Lower lobe of right lung (tissue), 2 donors: ENCODE measurements at regions not wholly inside any gene's neighbourhood (a gene's known extent, or its start where the extent isn't known, plus 50 kb on each side); places are given as distances from the start of the nearest gene placed in this dataset.

Experiments used
- ATAC-seq, 2 donors: fragments of 200-7000 bp; cut with Tn5 transposase; one replicate each; pipeline ENCODE4 v1.9.1; 2020 to 2022; ENCODE audit warnings: mild to moderate bottlenecking in 2 of 2, moderate library complexity in 2 of 2
- DNase-seq: peaks from one replicate; pipeline ENCODE4 v3.0.0-alpha.2; 2020
- H3K27ac ChIP-seq: fragments of 200-600 bp; one replicate; pipeline ENCODE4 v1.8.0; 2022
- H3K27me3 ChIP-seq: fragments of 200-600 bp; one replicate; pipeline ENCODE4 v1.8.0; 2022; ENCODE audit warnings: low read depth
- H3K36me3 ChIP-seq: fragments of 200-600 bp; one replicate; pipeline ENCODE4 v1.8.0; 2022; ENCODE audit warnings: mild to moderate bottlenecking
- H3K4me1 ChIP-seq: fragments of 200-600 bp; one replicate; pipeline ENCODE4 v1.8.0; 2022
- H3K4me3 ChIP-seq: fragments of 200-600 bp; one replicate; pipeline ENCODE4 v1.8.0; 2022; ENCODE audit warnings: mild to moderate bottlenecking
- H3K9me3 ChIP-seq: fragments of 200-600 bp; one replicate; pipeline ENCODE4 v1.8.0; 2022
- CTCF ChIP-seq: fragments of 200-600 bp; IDR thresholded peaks from one replicate; pipeline ENCODE4 v1.8.0; 2022; ENCODE audit warnings: antibody characterized with exemption, mild to moderate bottlenecking
- intact Hi-C: fragments of 100-400 bp; cut with DNase I; formaldehyde crosslinking; loops from one replicate; pipeline ENCODE4 v1.11.0; 2022
- donor health status: DM: no; HTN: yes; CAD: no; lungs with severe emphysema.

- ATAC-seq (no peak), DNase-seq (no peak)
- intact Hi-C loops, result no loop called here
- Histone ChIP-seq H3K9me3 (no peaks in the 10 kb centered on the region), H3K4me3 (no peak overlapping the region), H3K27ac (no peak overlapping the region), H3K36me3 (no peaks in the 10 kb centered on the region), H3K27me3 (no peaks in the 10 kb centered on the region), H3K4me1 (no peaks in the 10 kb centered on the region)
- TF ChIP-seq CTCF, result no peak
Observed at GRCh38 chr18:69267895-69268294, 132.8 kb upstream of the DOK6 start.

DNA sequence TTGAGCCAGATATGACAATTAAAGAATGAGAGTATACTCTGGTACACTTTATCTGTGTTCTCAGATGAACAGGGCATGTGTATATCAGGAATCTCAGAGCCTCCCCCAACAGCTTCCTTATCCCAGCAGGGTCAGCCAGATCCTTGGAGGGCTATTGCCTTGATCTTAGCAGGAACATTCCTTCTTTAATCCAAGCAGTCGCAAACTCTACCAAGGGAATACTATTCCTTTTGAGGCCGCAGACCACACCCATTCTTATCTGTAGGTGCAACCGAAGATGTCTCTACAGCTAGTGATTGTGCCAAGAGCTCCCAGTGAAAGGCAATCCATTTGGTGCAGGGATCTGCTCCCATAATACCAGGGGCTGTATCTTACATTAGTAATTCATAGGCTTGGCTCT, 118.3 kb upstream of the DOK6 start:
- H3K4me3 ChIP-seq, result no peak overlapping the region
- no peaks in the 10 kb centered on the region for H3K36me3 ChIP-seq
- no peak overlapping the region for H3K27ac ChIP-seq
- no peak for DNase-seq
- no peaks in the 10 kb centered on the region for H3K9me3 ChIP-seq
- H3K4me1 ChIP-seq, result no peaks in the 10 kb centered on the region
- ATAC-seq, result no peak
- H3K27me3 ChIP-seq, result no peaks in the 10 kb centered on the region
- intact Hi-C loops, result no loop called here
- TF ChIP-seq CTCF, result no peak

DNA sequence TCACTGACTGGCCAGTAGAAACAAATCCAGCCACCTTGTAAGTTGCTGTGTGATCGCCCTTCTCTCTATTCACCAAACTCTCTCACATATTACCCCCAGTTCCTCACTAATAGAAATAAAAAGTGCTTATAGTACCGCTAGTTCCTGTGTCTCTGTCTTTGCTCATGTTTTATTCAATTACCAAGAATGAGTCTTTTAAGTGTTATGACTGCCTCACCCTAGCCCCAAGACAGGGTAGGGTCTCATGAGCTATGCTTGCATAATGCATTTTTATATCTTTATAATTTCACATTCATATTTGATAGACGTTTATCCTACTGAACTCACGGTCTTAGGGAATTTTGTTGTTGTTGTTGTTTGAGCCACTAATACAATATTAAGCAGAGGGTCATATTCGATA, 109.6 kb upstream of the DOK6 start:
- Histone ChIP-seq H3K4me1 (no peaks in the 10 kb centered on the region), H3K27ac (no peak overlapping the region), H3K4me3 (no peak overlapping the region), H3K27me3 (no peaks in the 10 kb centered on the region), H3K9me3 (no peaks in the 10 kb centered on the region), H3K36me3 (no peaks in the 10 kb centered on the region)
- TF ChIP-seq CTCF, result no peak
- DNase-seq, result no peak
- intact Hi-C loops, result no loop called here
- ATAC-seq, result no peak

DNA sequence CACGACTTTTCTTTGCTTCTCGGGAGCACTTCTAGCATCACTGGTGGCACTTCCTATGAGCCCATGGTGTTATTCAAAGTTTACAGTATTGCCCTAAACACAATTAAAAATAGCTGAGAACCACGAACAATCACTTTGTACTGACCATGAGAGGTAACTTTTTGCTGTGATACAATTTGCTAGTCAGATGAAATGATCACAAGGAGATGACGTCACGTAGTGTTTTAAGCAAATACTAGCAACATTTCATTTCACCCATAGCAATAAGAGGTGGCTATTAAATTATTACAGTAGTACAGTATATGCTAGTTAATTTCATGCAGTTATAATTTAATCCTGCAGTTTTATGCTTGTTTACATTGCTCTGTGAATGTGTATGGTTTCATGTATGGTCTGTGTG, 108.9 kb upstream of the DOK6 start:
- Histone ChIP-seq H3K27me3 (no peaks in the 10 kb centered on the region), H3K4me3 (no peak overlapping the region), H3K27ac (no peak overlapping the region), H3K9me3 (no peaks in the 10 kb centered on the region), H3K36me3 (no peaks in the 10 kb centered on the region), H3K4me1 (no peaks in the 10 kb centered on the region)
- no peak for ATAC-seq
- no peak for TF ChIP-seq CTCF
- no peak for DNase-seq
- intact Hi-C loops, result no loop called here

DNA sequence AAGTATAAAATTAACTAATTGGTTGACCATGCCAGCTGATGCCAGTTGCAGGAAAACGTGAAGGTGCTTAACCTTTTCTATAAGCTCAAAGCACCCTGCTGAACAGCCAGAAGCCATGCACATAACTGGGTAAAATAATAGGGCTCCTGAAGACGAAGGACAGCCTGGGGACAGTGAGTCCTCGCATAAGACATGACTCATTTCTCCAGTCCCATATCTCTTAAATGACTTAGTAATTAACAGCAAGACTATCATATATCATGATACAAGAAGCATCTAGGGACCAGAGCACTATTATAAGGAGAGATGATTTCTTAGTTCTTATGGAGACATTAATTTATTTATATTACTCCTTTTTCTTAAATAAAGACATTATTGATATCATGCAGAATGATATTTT, 100.5 kb upstream of the DOK6 start:
- DNase-seq (no peak), ATAC-seq (no peak)
- no peaks in the 10 kb centered on the region for H3K27me3 ChIP-seq
- no peaks in the 10 kb centered on the region for H3K36me3 ChIP-seq
- H3K4me3 ChIP-seq, result no peak overlapping the region
- intact Hi-C loops, result no loop called here
- H3K9me3 ChIP-seq, result peaks cover 6% of the 10 kb centered on the region
- TF ChIP-seq CTCF, result no peak
- no peaks in the 10 kb centered on the region for H3K4me1 ChIP-seq
- H3K27ac ChIP-seq, result no peak overlapping the region

DNA sequence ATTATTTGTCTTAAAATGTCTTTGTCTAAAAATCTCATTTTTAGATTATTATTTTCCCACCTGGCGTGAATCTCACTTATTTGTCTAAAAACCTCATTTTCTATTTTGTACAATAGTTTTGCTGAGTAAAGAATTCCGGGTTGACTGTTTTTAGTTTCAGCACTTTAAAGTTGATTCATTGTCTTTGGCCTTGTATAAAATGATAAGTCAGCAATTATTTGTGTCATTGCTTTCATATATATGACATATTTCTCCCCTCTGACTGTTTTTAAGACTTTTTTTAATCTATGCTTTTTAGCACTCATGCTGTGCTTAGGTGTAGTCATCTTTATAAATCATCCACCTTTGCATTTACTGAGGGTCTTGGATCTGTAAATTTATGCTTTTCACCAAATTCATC, 92.1 kb upstream of the DOK6 start:
- Histone ChIP-seq H3K4me3 (no peak overlapping the region), H3K9me3 (no peaks in the 10 kb centered on the region), H3K27me3 (no peaks in the 10 kb centered on the region), H3K4me1 (no peaks in the 10 kb centered on the region), H3K27ac (no peak overlapping the region), H3K36me3 (no peaks in the 10 kb centered on the region)
- TF ChIP-seq CTCF, result no peak
- no peak for ATAC-seq
- no peak for DNase-seq
- intact Hi-C loops, result no loop called here
